BLaER1 (cell line): ENCODE measurements at regions not wholly inside any gene's neighbourhood (a gene's known extent, or its start where the extent isn't known, plus 50 kb on each side); places are given as distances from the start of the nearest gene placed in this dataset.
"Not testable (repeated sequence)": the region's sequence is repeated elsewhere in the genome, so short reads cannot be mapped to it uniquely, and the experiment has no call there.

Source experiments
- H3K27ac ChIP-seq: shearing (Covaris generic); formaldehyde crosslinking; 2 replicates; pipeline ENCODE4 v1.8.1; 2022
- H3K27me3 ChIP-seq: shearing (Covaris generic); formaldehyde crosslinking; 2 replicates; pipeline ENCODE4 v1.8.1; 2022
- H3K36me3 ChIP-seq: shearing (Covaris generic); formaldehyde crosslinking; 2 replicates; pipeline ENCODE4 v1.8.1; 2022
- H3K4me1 ChIP-seq: shearing (Covaris generic); formaldehyde crosslinking; 2 replicates; pipeline ENCODE4 v1.8.1; 2022
- H3K4me2 ChIP-seq: shearing (Covaris generic); formaldehyde crosslinking; 2 replicates; pipeline ENCODE4 v1.8.1; 2022
- H3K4me3 ChIP-seq: shearing (Covaris generic); formaldehyde crosslinking; 2 replicates; pipeline ENCODE4 v1.8.1; 2022
- H3K9ac ChIP-seq: shearing (Covaris generic); formaldehyde crosslinking; 2 replicates; pipeline ENCODE4 v1.8.1; 2022
- H3K9me3 ChIP-seq: shearing (Covaris generic); formaldehyde crosslinking; 2 replicates; pipeline ENCODE4 v1.8.1; 2022
- H4K20me1 ChIP-seq: shearing (Covaris generic); formaldehyde crosslinking; 2 replicates; pipeline ENCODE4 v1.8.1; 2022
- Cebpa-rat ChIP-seq: shearing (Covaris generic); IDR thresholded peaks from 2 replicates; pipeline ENCODE4 v1.8.1; 2022

- Histone ChIP-seq H3K9ac (no peak overlapping the region), H4K20me1 (no peaks in the 10 kb centered on the region), H3K9me3 (no peaks in the 10 kb centered on the region), H3K27me3 (no peaks in the 10 kb centered on the region), H3K4me2 (no peak overlapping the region), H3K36me3 (no peaks in the 10 kb centered on the region), H3K27ac (no peak overlapping the region), H3K4me1 (peaks cover 30% of the 10 kb centered on the region), H3K4me3 (no peak overlapping the region)
- no peak for TF ChIP-seq Cebpa-rat
Measured at GRCh38 chr1:101115112-101115511, 89.5 kb upstream of the DPH5 start.

- not testable (repeated sequence) for H3K9ac ChIP-seq, H4K20me1 ChIP-seq, H3K9me3 ChIP-seq, H3K27ac ChIP-seq, H3K4me2 ChIP-seq, H3K36me3 ChIP-seq, H3K27me3 ChIP-seq, H3K4me3 ChIP-seq
- peaks cover 40% of the 10 kb centered on the region for H3K4me1 ChIP-seq
Measured at GRCh38 chr1:101114128-101114527, 88.5 kb upstream of the DPH5 start.

- H3K9me3 ChIP-seq: no peaks in the 10 kb centered on the region; the same call in 1 of the 2 replicates
- H4K20me1 ChIP-seq: no peaks in the 10 kb centered on the region
- H3K27ac ChIP-seq: peak overlapping the region; percentile 80
- H3K4me3 ChIP-seq: peak overlapping the region; percentile 15; the same call in 1 of the 2 replicates
- peaks cover 40% of the 10 kb centered on the region for H3K4me1 ChIP-seq
- peak overlapping the region; percentile 61 for H3K9ac ChIP-seq
- TF ChIP-seq Cebpa-rat: no peak
- H3K36me3 ChIP-seq: no peaks in the 10 kb centered on the region
- H3K4me2 ChIP-seq: peak overlapping the region; percentile 62
- no peaks in the 10 kb centered on the region for H3K27me3 ChIP-seq
Measured at GRCh38 chr1:101112051-101112780, 86.6 kb upstream of the DPH5 start.

- H3K4me2 ChIP-seq: peak overlapping the region; percentile 62
- H3K36me3 ChIP-seq: no peaks in the 10 kb centered on the region
- no peaks in the 10 kb centered on the region; the same call in 1 of the 2 replicates for H3K9me3 ChIP-seq
- H3K4me1 ChIP-seq: peaks cover 40% of the 10 kb centered on the region
- no peaks in the 10 kb centered on the region for H3K27me3 ChIP-seq
- TF ChIP-seq Cebpa-rat: no peak
- H3K9ac ChIP-seq: peak overlapping the region; percentile 61; the same call in 1 of the 2 replicates
- peak overlapping the region; percentile 15; the same call in 1 of the 2 replicates for H3K4me3 ChIP-seq
- H3K27ac ChIP-seq: peak overlapping the region; percentile 80
- H4K20me1 ChIP-seq: no peaks in the 10 kb centered on the region
Measured at GRCh38 chr1:101111461-101111860, 85.9 kb upstream of the DPH5 start.

GRCh38 chr1:101109791-101110190 is 84.2 kb upstream of the DPH5 start:
- Histone ChIP-seq H3K4me2 (peak overlapping the region; percentile 62; the same call in 1 of the 2 replicates), H3K9me3 (no peaks in the 10 kb centered on the region; the same call in 1 of the 2 replicates), H3K36me3 (no peaks in the 10 kb centered on the region), H3K4me1 (peaks cover 40% of the 10 kb centered on the region), H3K27ac (peak overlapping the region; percentile 80; the same call in 1 of the 2 replicates), H4K20me1 (no peaks in the 10 kb centered on the region), H3K4me3 (no peak overlapping the region), H3K9ac (no peak overlapping the region), H3K27me3 (no peaks in the 10 kb centered on the region)
- no peak for TF ChIP-seq Cebpa-rat

GRCh38 chr1:101108111-101108500 is 82.5 kb upstream of the DPH5 start:
- no peaks in the 10 kb centered on the region for H3K36me3 ChIP-seq
- no peak overlapping the region for H3K4me3 ChIP-seq
- no peaks in the 10 kb centered on the region for H4K20me1 ChIP-seq
- no peak overlapping the region for H3K27ac ChIP-seq
- H3K27me3 ChIP-seq: no peaks in the 10 kb centered on the region
- TF ChIP-seq Cebpa-rat: no peak
- H3K4me1 ChIP-seq: peaks cover 40% of the 10 kb centered on the region
- H3K9me3 ChIP-seq: no peaks in the 10 kb centered on the region; the same call in 1 of the 2 replicates
- H3K9ac ChIP-seq: no peak overlapping the region
- no peak overlapping the region for H3K4me2 ChIP-seq

- Histone ChIP-seq H3K9ac (no peak overlapping the region), H3K4me2 (no peak overlapping the region), H3K4me1 (peaks cover 35% of the 10 kb centered on the region), H3K4me3 (no peak overlapping the region), H3K27ac (no peak overlapping the region), H3K9me3 (no peaks in the 10 kb centered on the region; the same call in 1 of the 2 replicates), H4K20me1 (no peaks in the 10 kb centered on the region), H3K27me3 (no peaks in the 10 kb centered on the region), H3K36me3 (no peaks in the 10 kb centered on the region)
- TF ChIP-seq Cebpa-rat: no peak
Measured at GRCh38 chr1:101107496-101108110, 82.0 kb upstream of the DPH5 start.

GRCh38 chr1:101105877-101106276 is 80.3 kb upstream of the DPH5 start:
- Histone ChIP-seq H3K27me3 (no peaks in the 10 kb centered on the region), H3K36me3 (no peaks in the 10 kb centered on the region), H3K9ac (no peak overlapping the region), H3K4me3 (no peak overlapping the region), H3K9me3 (no peaks in the 10 kb centered on the region; the same call in 1 of the 2 replicates), H4K20me1 (no peaks in the 10 kb centered on the region), H3K4me1 (peaks cover 22% of the 10 kb centered on the region), H3K4me2 (no peak overlapping the region), H3K27ac (no peak overlapping the region)
- TF ChIP-seq Cebpa-rat: no peak

GRCh38 chr1:101102426-101103156 is 77.0 kb upstream of the DPH5 start:
- H3K4me3 ChIP-seq: no peak overlapping the region
- no peaks in the 10 kb centered on the region for H3K36me3 ChIP-seq
- H4K20me1 ChIP-seq: no peaks in the 10 kb centered on the region
- H3K9me3 ChIP-seq: peaks cover 4% of the 10 kb centered on the region; the same call in 1 of the 2 replicates
- no peak for TF ChIP-seq Cebpa-rat
- H3K27me3 ChIP-seq: no peaks in the 10 kb centered on the region
- no peak overlapping the region for H3K4me2 ChIP-seq
- H3K4me1 ChIP-seq: peaks cover 9% of the 10 kb centered on the region
- no peak overlapping the region for H3K9ac ChIP-seq
- no peak overlapping the region for H3K27ac ChIP-seq
